ENCODE measurements at regions not wholly inside any gene's neighbourhood (a gene's known extent, or its start where the extent isn't known, plus 50 kb on each side); places are given as distances from the start of the nearest gene placed in this dataset.

DNA sequence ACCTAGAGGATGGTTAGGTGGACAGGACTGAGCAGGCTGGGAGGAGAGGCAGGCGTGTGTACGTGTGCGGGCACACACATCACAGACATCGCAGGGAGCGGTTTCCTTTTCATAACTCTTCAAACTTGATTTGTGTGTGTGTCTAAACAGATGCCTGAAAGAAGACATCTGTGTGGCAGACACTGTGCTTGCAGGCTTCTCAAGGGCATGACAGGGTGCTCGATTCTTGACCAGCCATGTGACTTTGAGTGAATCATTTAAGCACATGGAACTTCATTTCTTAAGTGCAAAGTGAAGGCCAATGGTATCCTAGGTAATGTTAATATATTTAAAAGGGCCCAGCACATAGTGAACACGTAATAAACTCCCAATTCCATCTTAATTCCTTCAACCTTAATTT is 186.5 kb downstream of the SCP2D1 start:
- TF ChIP-seq, protein P1, sequence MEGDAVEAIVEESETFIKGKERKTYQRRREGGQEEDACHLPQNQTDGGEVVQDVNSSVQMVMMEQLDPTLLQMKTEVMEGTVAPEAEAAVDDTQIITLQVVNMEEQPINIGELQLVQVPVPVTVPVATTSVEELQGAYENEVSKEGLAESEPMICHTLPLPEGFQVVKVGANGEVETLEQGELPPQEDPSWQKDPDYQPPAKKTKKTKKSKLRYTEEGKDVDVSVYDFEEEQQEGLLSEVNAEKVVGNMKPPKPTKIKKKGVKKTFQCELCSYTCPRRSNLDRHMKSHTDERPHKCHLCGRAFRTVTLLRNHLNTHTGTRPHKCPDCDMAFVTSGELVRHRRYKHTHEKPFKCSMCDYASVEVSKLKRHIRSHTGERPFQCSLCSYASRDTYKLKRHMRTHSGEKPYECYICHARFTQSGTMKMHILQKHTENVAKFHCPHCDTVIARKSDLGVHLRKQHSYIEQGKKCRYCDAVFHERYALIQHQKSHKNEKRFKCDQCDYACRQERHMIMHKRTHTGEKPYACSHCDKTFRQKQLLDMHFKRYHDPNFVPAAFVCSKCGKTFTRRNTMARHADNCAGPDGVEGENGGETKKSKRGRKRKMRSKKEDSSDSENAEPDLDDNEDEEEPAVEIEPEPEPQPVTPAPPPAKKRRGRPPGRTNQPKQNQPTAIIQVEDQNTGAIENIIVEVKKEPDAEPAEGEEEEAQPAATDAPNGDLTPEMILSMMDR (IDR thresholded peaks at IDR 0.05) = no peak
- TF ChIP-seq POLR2A (IDR thresholded peaks at IDR 0.05) = no peak

Measured in adrenal gland (tissue), 5 donors.